H9 (cell line): ENCODE measurements at regions not wholly inside any gene's neighbourhood (a gene's known extent, or its start where the extent isn't known, plus 50 kb on each side); places are given as distances from the start of the nearest gene placed in this dataset.

ENCODE experiments used
- DNase-seq: peaks from one replicate; pipeline ENCODE4 v3.0.0-alpha.2; 2017
- H2AFZ ChIP-seq: one replicate; pipeline ENCODE4 v1.6.1; 2013; ENCODE audit warnings: mild to moderate bottlenecking, low read length, control low read depth, moderate library complexity
- H2AK5ac ChIP-seq: 2 replicates; pipeline ENCODE4 v1.6.1; 2013; ENCODE audit warnings: low read length, control low read depth, mixed read lengths; ENCODE audit not compliant: insufficient read length
- H2BK120ac ChIP-seq: one replicate; pipeline ENCODE4 v1.6.1; 2013; ENCODE audit warnings: low read depth, mild to moderate bottlenecking, low read length, control low read depth, inconsistent platforms; ENCODE audit not compliant: poor library complexity, severe bottlenecking
- H2BK12ac ChIP-seq: 2 replicates; pipeline ENCODE4 v1.6.1; 2013; ENCODE audit warnings: low read length, control low read depth, mixed read lengths, low read depth; ENCODE audit not compliant: insufficient read length
- H2BK15ac ChIP-seq: 2 replicates; pipeline ENCODE4 v1.6.1; 2013; ENCODE audit warnings: low read depth, low read length, control low read depth
- H2BK20ac ChIP-seq: one replicate; pipeline ENCODE4 v1.6.1; 2013; ENCODE audit warnings: low read depth, mild to moderate bottlenecking, low read length, control low read depth, inconsistent platforms; ENCODE audit not compliant: poor library complexity, severe bottlenecking
- H2BK5ac ChIP-seq: 2 replicates; pipeline ENCODE4 v1.6.1; 2013; ENCODE audit warnings: low read length, control low read depth, mixed read lengths; ENCODE audit not compliant: insufficient read length
- H3K14ac ChIP-seq: 2 replicates; pipeline ENCODE4 v1.6.1; 2013; ENCODE audit warnings: low read length, control low read depth; ENCODE audit not compliant: insufficient read depth
- H3K18ac ChIP-seq: 2 replicates; pipeline ENCODE4 v1.6.1; 2013; ENCODE audit warnings: low read depth, mild to moderate bottlenecking, mixed read lengths, low read length, control low read depth; ENCODE audit not compliant: insufficient read length
- H3K23ac ChIP-seq: 2 replicates; pipeline ENCODE4 v1.6.1; 2013; ENCODE audit warnings: low read length, control low read depth, mixed read lengths, low read depth; ENCODE audit not compliant: insufficient read length
- H3K23me2 ChIP-seq: 2 replicates; pipeline ENCODE4 v1.6.1; 2013; ENCODE audit warnings: low read depth, mild to moderate bottlenecking, mixed read lengths, low read length, control low read depth; ENCODE audit not compliant: insufficient read length, poor library complexity, severe bottlenecking
- H3K27ac ChIP-seq: 2 replicates; pipeline ENCODE4 v1.5.1; 2013; ENCODE audit warnings: low read length, control low read depth, mixed read lengths, low read depth; ENCODE audit not compliant: insufficient read length
- H3K27me3 ChIP-seq: 2 replicates; pipeline ENCODE4 v1.6.1; 2013; ENCODE audit warnings: low read length, control low read depth, inconsistent platforms; ENCODE audit not compliant: insufficient read depth
- H3K4ac ChIP-seq: 2 replicates; pipeline ENCODE4 v1.6.1; 2013; ENCODE audit warnings: low read depth, mild to moderate bottlenecking, control low read depth, inconsistent platforms, low read length, moderate library complexity
- H3K4me1 ChIP-seq: 2 replicates; pipeline ENCODE4 v1.6.1; 2013; ENCODE audit warnings: low read length, control low read depth, inconsistent platforms; ENCODE audit not compliant: insufficient read depth
- H3K4me2 ChIP-seq: 2 replicates; pipeline ENCODE4 v1.6.1; 2013; ENCODE audit warnings: low read length, control low read depth, mixed read lengths; ENCODE audit not compliant: insufficient read length, insufficient read depth
- H3K56ac ChIP-seq: 2 replicates; pipeline ENCODE4 v1.6.1; 2013; ENCODE audit warnings: low read depth, mild to moderate bottlenecking, mixed read lengths, low read length, control low read depth; ENCODE audit not compliant: insufficient read length
- H3K79me1 ChIP-seq: 2 replicates; pipeline ENCODE4 v1.6.1; 2013; ENCODE audit warnings: low read depth, mild to moderate bottlenecking, moderate library complexity, low read length, control low read depth, inconsistent platforms; ENCODE audit not compliant: insufficient read depth, poor library complexity, severe bottlenecking
- H3K79me2 ChIP-seq: 2 replicates; pipeline ENCODE4 v1.6.1; 2013; ENCODE audit warnings: low read length, control low read depth, inconsistent platforms; ENCODE audit not compliant: insufficient read depth
- H3K9ac ChIP-seq: 2 replicates; pipeline ENCODE4 v1.6.1; 2013; ENCODE audit warnings: low read length, control low read depth, mixed read lengths; ENCODE audit not compliant: insufficient read length; ENCODE audit errors: extremely low read depth
- H3K9me3 ChIP-seq: one replicate; pipeline ENCODE4 v1.6.1; 2013; ENCODE audit warnings: low read depth, low read length, inconsistent platforms; ENCODE audit not compliant: control insufficient read depth
- H3T11ph ChIP-seq: one replicate; pipeline ENCODE4 v1.6.1; 2013; ENCODE audit warnings: mild to moderate bottlenecking, low read length, control low read depth, inconsistent platforms
- H4K20me1 ChIP-seq: one replicate; pipeline ENCODE4 v1.6.1; 2013; ENCODE audit not compliant: control insufficient read depth, insufficient read length, insufficient read depth
- H4K5ac ChIP-seq: 2 replicates; pipeline ENCODE4 v1.6.1; 2013; ENCODE audit warnings: low read depth, mild to moderate bottlenecking, mixed read lengths, low read length, control low read depth; ENCODE audit not compliant: insufficient read length
- H4K8ac ChIP-seq: replicated peaks from 2 replicates; pipeline ENCODE4 v1.6.1; 2013; ENCODE audit warnings: low read length, control low read depth, mixed read lengths, low read depth; ENCODE audit not compliant: insufficient read length
- H4K91ac ChIP-seq: 2 replicates; pipeline ENCODE4 v1.6.1; 2013; ENCODE audit warnings: low read depth, mild to moderate bottlenecking, moderate library complexity, mixed read lengths, low read length, control low read depth; ENCODE audit not compliant: insufficient read length
- H3K27ac Mint-ChIP-seq, 3 experiments: 2 replicates in 2 of 3; 3 replicates in 1 of 3; pipeline ENCODE4 v1.8.0; 2020 to 2021; ENCODE audit warnings: mixed read lengths in 3 of 3, mild to moderate bottlenecking in 1 of 3, moderate library complexity in 1 of 3
- H3K27me3 Mint-ChIP-seq: 2 replicates; pipeline ENCODE4 v1.8.0; 2021; ENCODE audit warnings: low read depth, mild to moderate bottlenecking, moderate library complexity, mixed read lengths
- H3K36me3 Mint-ChIP-seq, 3 experiments: 2 replicates in 2 of 3; 3 replicates in 1 of 3; pipeline ENCODE4 v1.8.0; 2020 to 2021; ENCODE audit warnings: low read depth in 3 of 3, mixed read lengths in 3 of 3; ENCODE audit not compliant: insufficient read depth in 1 of 3
- H3K4me1 Mint-ChIP-seq, 2 experiments: 2 replicates each; pipeline ENCODE4 v1.8.0; 2020; ENCODE audit warnings: mixed read lengths in 2 of 2
- H3K4me3 Mint-ChIP-seq, 2 experiments: 2 replicates in 1 of 2; 3 replicates in 1 of 2; pipeline ENCODE4 v1.8.0; 2020 to 2021; ENCODE audit warnings: mild to moderate bottlenecking in 2 of 2, mixed read lengths in 2 of 2, moderate library complexity in 1 of 2
- H3K9me3 Mint-ChIP-seq, 2 experiments: 2 replicates in 1 of 2; 3 replicates in 1 of 2; pipeline ENCODE4 v1.8.0; 2020; ENCODE audit warnings: mild to moderate bottlenecking in 2 of 2, mixed read lengths in 2 of 2, moderate library complexity in 1 of 2
- WGBS: extraction: QIAGEN DNeasy Blood & Tissue Kit; methylation state at CpG from one replicate; pipeline ENCODE4 v1.1.7; 2013; ENCODE audit warnings: missing lambda C conversion rate, low lambda C conversion rate, mixed read lengths; ENCODE audit not compliant: insufficient read length; ENCODE audit errors: extremely low coverage; 5-methylcytosine and 5-hydroxymethylcytosine counted together
- TF ChIP-seq, protein P1 (sequence below): fragments of 200-600 bp; sonication (generic); conservative IDR thresholded peaks from 3 replicates; pipeline ENCODE4 v1.8.0; 2021; ENCODE audit warnings: antibody characterized with exemption, mild to moderate bottlenecking

DNA sequence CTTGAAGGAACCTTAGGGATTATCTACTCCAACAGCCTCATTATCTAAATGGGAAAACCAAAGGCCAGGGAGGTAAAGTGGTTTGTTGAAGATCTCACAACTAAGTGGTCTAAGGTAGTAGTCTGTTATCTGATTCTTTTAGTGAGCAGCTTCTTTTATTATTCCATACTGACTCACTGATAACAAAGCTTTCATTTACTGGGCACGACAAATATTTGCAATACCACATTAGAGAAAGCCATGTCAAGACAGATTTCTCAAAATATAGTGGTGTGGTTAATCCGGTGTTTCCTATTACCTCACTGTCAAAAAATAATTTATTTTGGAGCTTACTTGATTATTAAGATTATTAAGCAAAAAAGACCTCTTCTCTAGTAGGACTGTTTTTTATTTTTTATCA is 369.1 kb downstream of the S1PR1 start:
- H3K23me2 ChIP-seq, result no peaks in the 10 kb centered on the region
- TF ChIP-seq, protein P1, sequence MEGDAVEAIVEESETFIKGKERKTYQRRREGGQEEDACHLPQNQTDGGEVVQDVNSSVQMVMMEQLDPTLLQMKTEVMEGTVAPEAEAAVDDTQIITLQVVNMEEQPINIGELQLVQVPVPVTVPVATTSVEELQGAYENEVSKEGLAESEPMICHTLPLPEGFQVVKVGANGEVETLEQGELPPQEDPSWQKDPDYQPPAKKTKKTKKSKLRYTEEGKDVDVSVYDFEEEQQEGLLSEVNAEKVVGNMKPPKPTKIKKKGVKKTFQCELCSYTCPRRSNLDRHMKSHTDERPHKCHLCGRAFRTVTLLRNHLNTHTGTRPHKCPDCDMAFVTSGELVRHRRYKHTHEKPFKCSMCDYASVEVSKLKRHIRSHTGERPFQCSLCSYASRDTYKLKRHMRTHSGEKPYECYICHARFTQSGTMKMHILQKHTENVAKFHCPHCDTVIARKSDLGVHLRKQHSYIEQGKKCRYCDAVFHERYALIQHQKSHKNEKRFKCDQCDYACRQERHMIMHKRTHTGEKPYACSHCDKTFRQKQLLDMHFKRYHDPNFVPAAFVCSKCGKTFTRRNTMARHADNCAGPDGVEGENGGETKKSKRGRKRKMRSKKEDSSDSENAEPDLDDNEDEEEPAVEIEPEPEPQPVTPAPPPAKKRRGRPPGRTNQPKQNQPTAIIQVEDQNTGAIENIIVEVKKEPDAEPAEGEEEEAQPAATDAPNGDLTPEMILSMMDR, result no peak
- no peak overlapping the region for H2AFZ ChIP-seq
- no peak overlapping the region for H3K14ac ChIP-seq
- peaks cover 9 to 21% of the 10 kb centered on the region in 2 experiments for H3K9me3 Mint-ChIP-seq
- H3K4me2 ChIP-seq, result no peak overlapping the region
- no peaks in the 10 kb centered on the region for H3K79me2 ChIP-seq
- no peaks in the 10 kb centered on the region for H3K27me3 Mint-ChIP-seq
- H4K91ac ChIP-seq, result no peak overlapping the region
- H2BK20ac ChIP-seq, result no peak overlapping the region
- H3K36me3 Mint-ChIP-seq, result peaks cover 4 to 9% (median 8%) of the 10 kb centered on the region in 3 experiments; a peak in 4 of 7 replicates
- H3K9ac ChIP-seq, result no peak overlapping the region
- H2BK120ac ChIP-seq, result no peak overlapping the region
- H3T11ph ChIP-seq, result no peak overlapping the region
- no peak overlapping the region for H4K5ac ChIP-seq
- no peaks in the 10 kb centered on the region for H3K4me1 ChIP-seq
- H3K4me3 Mint-ChIP-seq, result no peak overlapping the region
- DNase-seq, result no peak
- H3K18ac ChIP-seq, result no peak overlapping the region
- no peak overlapping the region for H3K56ac ChIP-seq
- H2BK5ac ChIP-seq, result no peak overlapping the region
- peaks cover 3% of the 10 kb centered on the region in 2 experiments; a peak in 1 of 4 replicates for H3K4me1 Mint-ChIP-seq
- H3K9me3 ChIP-seq, result no peaks in the 10 kb centered on the region
- no CpG with 5 or more reads among the region's 2 CpGs for WGBS
- H2BK15ac ChIP-seq, result no peak overlapping the region
- H3K79me1 ChIP-seq, result no peaks in the 10 kb centered on the region
- H3K27me3 ChIP-seq, result no peaks in the 10 kb centered on the region
- H4K8ac ChIP-seq, result no peak overlapping the region
- no peaks in the 10 kb centered on the region for H4K20me1 ChIP-seq
- H2BK12ac ChIP-seq, result no peak overlapping the region
- no peak overlapping the region for H2AK5ac ChIP-seq
- no peak overlapping the region for H3K27ac ChIP-seq
- no peak overlapping the region for H3K23ac ChIP-seq
- H3K27ac Mint-ChIP-seq, result no peak overlapping the region; a peak in 1 of 7 replicates
- no peak overlapping the region for H3K4ac ChIP-seq
